Panc1 (cell line): ENCODE measurements at regions not wholly inside any gene's neighbourhood (a gene's known extent, or its start where the extent isn't known, plus 50 kb on each side); places are given as distances from the start of the nearest gene placed in this dataset.

ENCODE experiments used
- ATAC-seq: fragments of 200-7000 bp; cut with Tn5 transposase; 2 replicates; pipeline ENCODE4 v1.9.1; 2020; ENCODE audit warnings: mild to moderate bottlenecking, moderate library complexity
- BruUV-seq: library from RNA; stranded (reverse); fragments of 400-500 nt; replicated peaks from 2 replicates; lab custom pipeline; 2021; lab: Mats Ljungman, UMichigan
- CTCF ChIA-PET: fragments of 300-600 bp; sonication (Branson Sonifier 250); formaldehyde crosslinking; loops from one replicate; lab custom pipeline; 2022; ENCODE audit warnings: antibody characterized with exemption; lab: Charles Lee
- POLR2A ChIA-PET: fragments of 300-600 bp; sonication (Branson Sonifier 250); formaldehyde crosslinking; loops from one replicate; lab custom pipeline; 2022; ENCODE audit warnings: antibody characterized with exemption; lab: Charles Lee
- DNase-seq: peaks from one replicate; pipeline ENCODE4 v3.0.0-alpha.2; 2010; ENCODE audit warnings: low read depth, low spot score
- H3K27ac ChIP-seq: 2 replicates; pipeline ENCODE4 v1.5.1; 2011; ENCODE audit warnings: mild to moderate bottlenecking, low read length, inconsistent platforms
- H3K27me3 ChIP-seq: fragments of 200-500 bp; sonication (Bioruptor generic); 2 replicates; pipeline ENCODE4 v1.6.0; 2014; ENCODE audit warnings: low read length, inconsistent platforms; ENCODE audit not compliant: control insufficient read depth, insufficient read depth
- H3K36me3 ChIP-seq: fragments of 200-500 bp; sonication (Bioruptor generic); 2 replicates; pipeline ENCODE4 v1.5.1; 2014; ENCODE audit warnings: inconsistent platforms, mild to moderate bottlenecking, low read length, moderate library complexity; ENCODE audit not compliant: control insufficient read depth, insufficient read depth
- H3K4me1 ChIP-seq: 2 replicates; pipeline ENCODE4 v1.5.1; 2011; ENCODE audit warnings: inconsistent platforms, mild to moderate bottlenecking, low read length, moderate library complexity; ENCODE audit not compliant: control insufficient read depth, insufficient read depth
- H3K4me3 ChIP-seq, 2 experiments: 2 replicates each; pipeline ENCODE4 v1.5.1; 2011 to 2012; ENCODE audit warnings: low read depth in 2 of 2, low read length in 2 of 2, mild to moderate bottlenecking in 2 of 2, inconsistent platforms in 1 of 2, moderate library complexity in 1 of 2
- H3K9me3 ChIP-seq: fragments of 200-500 bp; sonication (Bioruptor generic); 2 replicates; pipeline ENCODE4 v1.5.1; 2014; ENCODE audit warnings: low read depth, mild to moderate bottlenecking, inconsistent platforms, low read length, moderate library complexity; ENCODE audit not compliant: control insufficient read depth, insufficient read depth
- POLR2AphosphoS5 ChIP-seq: IDR thresholded peaks from 2 replicates; pipeline ENCODE4 v1.6.1; 2012; ENCODE audit warnings: mild to moderate bottlenecking, low read depth, low read length, moderate library complexity
- REST ChIP-seq, 2 experiments: IDR thresholded peaks; 2 replicates each; pipeline ENCODE4 v1.6.1; 2011 to 2012; ENCODE audit warnings: low read depth in 2 of 2, control low read depth in 1 of 2, low read length in 1 of 2, mild to moderate bottlenecking in 1 of 2, moderate library complexity in 1 of 2; ENCODE audit not compliant: insufficient read depth in 1 of 2
- SIN3A ChIP-seq: IDR thresholded peaks from 2 replicates; pipeline ENCODE4 v1.6.1; 2012; ENCODE audit warnings: low read depth, mild to moderate bottlenecking, low read length, moderate library complexity, borderline replicate concordance; ENCODE audit not compliant: insufficient read depth
- TCF7L2 ChIP-seq: IDR thresholded peaks from 2 replicates; pipeline ENCODE4 v1.6.1; 2011; ENCODE audit warnings: mild to moderate bottlenecking, low read depth, low read length, inconsistent platforms
- in situ Hi-C: cut with HindIII; loops from 2 replicates; pipeline ENCODE4 v1.10.0; 2016; ENCODE audit warnings: low sequenced_read_pairs, low pct_unique_long_range_greater_than_20kb
- intact Hi-C: fragments of 100-400 bp; cut with micrococcal nuclease; formaldehyde crosslinking; loops from one replicate; pipeline ENCODE4 v1.10.0; 2022; ENCODE audit not compliant: unreplicated experiment
- TF ChIP-seq, protein P1 (sequence below): fragments of 450-650 bp; IDR thresholded peaks from 2 replicates; pipeline ENCODE4 v1.5.1; 2017; ENCODE audit warnings: mild to moderate bottlenecking

GRCh38 chr4:138889216-138889615, 126.4 kb upstream of the NOCT start:
- in situ Hi-C loops, result no loop called here
- Histone ChIP-seq H3K4me1 (no peaks in the 10 kb centered on the region), H3K36me3 (no peaks in the 10 kb centered on the region), H3K4me3 (no peak overlapping the region), H3K27me3 (no peaks in the 10 kb centered on the region), H3K9me3 (no peaks in the 10 kb centered on the region), H3K27ac (no peak overlapping the region)
- DNase-seq (no peak), ATAC-seq (no peak)
- ChIA-PET POLR2A (no interaction called here), CTCF (no interaction called here)
- intact Hi-C loops, result no loop called here
- TF ChIP-seq POLR2AphosphoS5, result no peak
- TF ChIP-seq TCF7L2, result no peak
- TF ChIP-seq, protein P1, sequence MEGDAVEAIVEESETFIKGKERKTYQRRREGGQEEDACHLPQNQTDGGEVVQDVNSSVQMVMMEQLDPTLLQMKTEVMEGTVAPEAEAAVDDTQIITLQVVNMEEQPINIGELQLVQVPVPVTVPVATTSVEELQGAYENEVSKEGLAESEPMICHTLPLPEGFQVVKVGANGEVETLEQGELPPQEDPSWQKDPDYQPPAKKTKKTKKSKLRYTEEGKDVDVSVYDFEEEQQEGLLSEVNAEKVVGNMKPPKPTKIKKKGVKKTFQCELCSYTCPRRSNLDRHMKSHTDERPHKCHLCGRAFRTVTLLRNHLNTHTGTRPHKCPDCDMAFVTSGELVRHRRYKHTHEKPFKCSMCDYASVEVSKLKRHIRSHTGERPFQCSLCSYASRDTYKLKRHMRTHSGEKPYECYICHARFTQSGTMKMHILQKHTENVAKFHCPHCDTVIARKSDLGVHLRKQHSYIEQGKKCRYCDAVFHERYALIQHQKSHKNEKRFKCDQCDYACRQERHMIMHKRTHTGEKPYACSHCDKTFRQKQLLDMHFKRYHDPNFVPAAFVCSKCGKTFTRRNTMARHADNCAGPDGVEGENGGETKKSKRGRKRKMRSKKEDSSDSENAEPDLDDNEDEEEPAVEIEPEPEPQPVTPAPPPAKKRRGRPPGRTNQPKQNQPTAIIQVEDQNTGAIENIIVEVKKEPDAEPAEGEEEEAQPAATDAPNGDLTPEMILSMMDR, result no peak
- TF ChIP-seq REST (IDR thresholded peaks at IDR 0.05; ENCODE audit: insufficient read depth in 1 of 2, low read depth in 2 of 2, low read length in 1 of 2), result no peak
- BruUV-seq, result no TSS peak

- Histone ChIP-seq H3K36me3 (no peaks in the 10 kb centered on the region), H3K4me1 (no peaks in the 10 kb centered on the region), H3K27me3 (no peaks in the 10 kb centered on the region), H3K9me3 (no peaks in the 10 kb centered on the region), H3K27ac (no peak overlapping the region), H3K4me3 (no peak overlapping the region)
- ATAC-seq (no peak), DNase-seq (no peak)
- in situ Hi-C loops, result no loop called here
- ChIA-PET POLR2A (no interaction called here), CTCF (no interaction called here)
- TF ChIP-seq POLR2AphosphoS5, result no peak
- TF ChIP-seq, protein P1, result no peak
- TF ChIP-seq SIN3A, result no peak
- TF ChIP-seq TCF7L2, result no peak
- no peak for TF ChIP-seq REST (IDR thresholded peaks at IDR 0.05; ENCODE audit: insufficient read depth in 1 of 2, low read depth in 2 of 2, low read length in 1 of 2)
- intact Hi-C loops, result no loop called here
- BruUV-seq, result no TSS peak
Observed at GRCh38 chr4:138887741-138888140, 127.8 kb upstream of the NOCT start.
